Stimulated activated CD4-positive, alpha-beta T cell treated with anti-CD3 and anti-CD28 coated beads, Interleukin-2, amount 100 ng/mL, for 48 hours (primary cell): ENCODE measurements at regions not wholly inside any gene's neighbourhood (a gene's known extent, or its start where the extent isn't known, plus 50 kb on each side); places are given as distances from the start of the nearest gene placed in this dataset.
"Not testable (repeated sequence)": the region's sequence is repeated elsewhere in the genome, so short reads cannot be mapped to it uniquely, and the experiment has no call there.

ENCODE experiments used
- DNase-seq, 2 donors: peaks; one replicate each; pipeline ENCODE4 v3.0.0-alpha.2; 2020

DNA sequence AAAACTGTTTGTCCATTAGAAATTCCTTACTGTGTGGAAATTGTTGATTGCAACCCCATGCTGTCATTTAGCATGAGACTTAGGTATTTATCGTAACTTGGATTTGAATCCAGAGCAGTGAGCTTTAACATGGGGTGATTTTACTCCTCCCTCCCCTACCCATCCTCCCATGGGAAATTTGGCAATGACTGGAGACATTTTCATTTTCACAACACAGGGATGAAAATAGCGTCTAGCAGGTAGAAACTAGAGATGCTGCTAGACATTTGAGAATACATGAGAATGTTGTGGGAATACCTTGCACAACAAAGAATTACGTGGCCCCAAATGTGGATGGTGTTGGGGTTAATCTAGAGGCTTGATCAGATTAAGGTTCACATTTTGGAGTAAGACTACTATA lies 191.3 kb upstream of the MPDZ start:
- no peak for DNase-seq

DNA sequence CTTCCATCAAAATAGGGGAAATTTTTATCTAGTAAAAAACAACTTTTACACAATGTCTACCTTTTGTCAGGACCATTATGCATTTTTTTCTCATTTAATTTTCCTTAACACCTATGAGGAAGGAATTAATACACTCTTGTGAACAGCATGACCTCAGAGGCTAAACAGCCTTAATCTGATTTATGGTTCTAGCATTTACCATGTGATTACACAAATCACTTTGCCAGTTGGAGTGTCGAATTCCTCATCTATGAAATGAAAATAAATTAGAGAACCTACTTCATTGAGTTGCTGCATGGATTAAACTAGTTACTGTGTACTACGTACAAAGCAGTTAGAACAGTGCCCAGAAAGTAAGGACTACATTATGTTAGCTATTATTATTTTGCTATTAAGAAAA lies 187.7 kb upstream of the MPDZ start:
- no peak for DNase-seq

- DNase-seq, result no peak
These were observed 182.0 kb upstream of the MPDZ start for GRCh38 chr9:13461414-13461991.

DNA sequence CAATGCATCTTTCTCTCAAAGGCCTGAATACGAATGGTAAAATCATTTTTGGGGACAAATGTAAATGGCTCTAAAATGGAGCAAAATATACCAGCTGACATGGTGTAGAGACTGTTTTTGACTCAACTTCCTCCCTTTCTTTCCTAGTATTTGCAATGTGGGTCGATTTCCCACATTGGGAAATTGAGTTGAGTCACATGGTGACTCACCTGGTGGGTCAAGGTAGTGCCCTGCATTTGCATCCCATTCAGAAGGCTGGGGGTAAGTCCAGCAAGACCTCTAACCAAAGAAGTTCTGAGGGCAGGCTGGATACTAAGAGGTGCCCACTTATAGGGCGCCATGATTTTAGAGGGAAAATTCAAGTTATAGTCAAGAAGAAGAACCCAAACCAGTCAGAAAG lies 179.6 kb upstream of the MPDZ start:
- DNase-seq, result no peak

- no peak for DNase-seq
These were observed 178.3 kb upstream of the MPDZ start for GRCh38 chr9:13457795-13458194.

GRCh38 chr9:13450723-13451122 lies 171.2 kb upstream of the MPDZ start:
- DNase-seq, result no peak

DNA sequence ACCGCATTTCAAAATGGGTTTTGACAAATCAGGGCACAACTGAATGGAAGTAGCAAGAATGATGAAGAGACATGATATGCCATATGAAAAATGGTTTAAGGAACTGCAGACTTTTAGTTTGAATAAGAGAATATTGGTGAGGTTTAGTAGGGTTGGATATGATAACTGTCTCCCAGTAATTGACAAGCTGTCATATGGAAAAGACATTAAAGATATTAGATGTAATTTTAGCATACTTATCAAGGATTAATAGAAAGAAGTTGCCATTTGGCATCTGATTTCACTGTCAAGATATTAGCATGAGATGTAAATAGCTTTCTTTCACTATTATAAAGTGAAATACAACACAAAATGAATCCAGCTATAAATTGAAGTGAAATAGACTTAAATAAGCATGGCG lies 169.0 kb upstream of the MPDZ start:
- no peak for DNase-seq

DNA sequence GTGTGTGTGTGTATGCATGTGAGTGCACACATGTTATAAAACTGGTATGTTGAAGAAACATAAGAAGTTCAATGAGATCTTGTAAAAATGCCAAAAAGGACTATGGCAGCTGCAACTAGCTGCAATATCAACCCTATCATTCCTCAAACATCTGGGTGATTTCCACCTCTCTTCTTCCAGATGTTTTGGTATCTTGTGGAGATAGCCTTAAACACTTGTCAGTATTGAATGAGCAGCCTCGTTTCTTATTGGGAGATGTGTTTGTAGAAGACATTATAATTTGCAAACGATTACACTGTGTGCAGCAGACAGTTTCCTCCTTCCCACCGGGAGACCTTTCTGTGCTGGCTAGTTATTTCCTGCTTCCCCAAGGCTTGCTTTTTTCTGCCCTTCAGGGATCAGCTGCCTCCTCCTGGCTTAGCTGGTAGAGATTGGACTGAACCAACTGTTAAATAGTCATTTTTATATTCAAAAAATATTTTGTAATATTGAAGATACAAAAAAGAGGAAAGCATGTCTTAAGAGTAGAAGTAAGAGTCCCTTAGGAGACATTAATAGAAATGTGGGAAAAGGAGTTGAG lies 168.4 kb upstream of the MPDZ start:
- DNase-seq, result no peak

DNA sequence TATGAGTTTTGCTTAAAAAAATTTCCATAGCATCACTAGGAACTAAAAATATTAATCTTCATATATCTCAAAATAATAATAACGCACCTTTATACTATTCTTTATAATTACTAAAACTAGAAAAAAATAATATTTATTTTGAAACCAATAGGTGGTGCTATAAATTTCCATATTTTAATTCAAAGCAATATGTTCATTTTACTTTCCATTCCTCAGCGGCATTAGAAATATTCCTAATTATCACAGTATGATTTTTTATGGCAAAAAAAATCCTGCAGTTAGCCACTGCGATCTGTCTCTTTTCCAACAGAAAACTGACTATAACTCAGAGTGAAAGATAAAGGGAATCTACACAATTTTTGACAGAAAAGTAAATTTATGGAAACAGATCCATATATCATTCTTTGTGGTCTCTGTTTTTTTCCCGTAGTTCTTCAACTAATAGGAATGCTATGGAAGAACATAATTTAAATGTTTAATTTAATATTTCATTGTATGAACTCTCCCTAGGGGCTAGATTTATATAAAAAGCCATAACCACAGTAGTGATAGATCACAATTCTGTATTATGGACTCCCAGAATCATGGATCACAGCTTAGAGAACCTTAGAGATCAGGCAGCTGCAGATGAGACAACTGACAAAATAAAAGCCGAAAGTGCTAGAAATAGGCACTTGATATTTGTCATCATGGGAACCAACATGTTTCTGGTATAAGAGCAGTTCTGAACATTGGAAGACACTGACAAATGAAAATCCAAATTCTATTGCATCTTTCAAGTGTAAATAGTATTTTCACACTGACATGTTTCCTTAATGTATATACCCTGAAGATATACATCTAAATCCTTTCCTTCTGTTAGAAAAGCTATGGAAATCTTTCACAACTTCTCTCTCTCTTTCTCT lies 167.7 kb upstream of the MPDZ start:
- DNase-seq, result no peak

GRCh38 chr9:13446286-13446937 lies 166.9 kb upstream of the MPDZ start:
- no peak for DNase-seq

GRCh38 chr9:13445103-13445500 lies 165.6 kb upstream of the MPDZ start:
- DNase-seq, result no peak

DNA sequence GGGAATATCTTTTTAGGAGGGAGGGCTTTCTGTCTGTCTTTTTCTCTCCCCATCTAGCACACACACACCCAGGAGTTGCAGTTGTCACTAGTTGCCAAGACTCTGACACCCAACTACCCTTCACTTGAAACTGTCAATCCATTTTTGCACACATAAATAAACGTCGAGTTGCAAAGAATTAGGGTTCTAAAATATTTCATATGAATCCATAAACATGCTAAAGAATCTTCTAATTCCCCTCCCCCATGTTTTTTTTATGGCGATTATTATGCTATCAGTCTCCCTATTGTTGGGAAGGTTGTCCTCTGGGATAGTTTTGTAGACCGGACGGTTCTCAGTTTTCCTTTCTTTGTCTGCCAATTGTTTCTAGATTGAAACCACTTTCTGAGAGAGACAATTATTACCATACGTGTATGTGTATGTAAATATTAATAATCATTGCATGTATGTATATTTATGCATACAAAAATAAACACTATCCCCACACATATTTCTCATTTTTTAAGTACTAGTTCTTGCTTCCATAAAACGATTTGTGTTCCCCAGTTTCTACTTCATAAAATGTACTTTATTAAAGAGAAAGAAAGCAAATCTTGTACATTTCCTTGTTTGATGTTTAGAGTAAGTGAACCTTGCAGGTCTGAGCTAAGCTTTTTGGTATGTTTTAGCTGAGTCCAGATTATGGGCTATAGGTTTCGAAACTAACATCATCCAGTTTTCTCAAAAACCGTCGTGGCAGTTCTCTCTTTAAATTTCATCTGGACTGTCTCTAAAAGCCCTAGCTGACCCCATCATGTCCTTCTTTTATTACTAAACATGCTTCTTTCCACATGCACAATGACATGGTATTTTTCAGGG lies 165.0 kb upstream of the MPDZ start:
- no peak for DNase-seq

GRCh38 chr9:13443346-13444244 lies 164.1 kb upstream of the MPDZ start:
- no peak for DNase-seq

GRCh38 chr9:13439685-13440476 lies 160.4 kb upstream of the MPDZ start:
- no peak for DNase-seq

DNA sequence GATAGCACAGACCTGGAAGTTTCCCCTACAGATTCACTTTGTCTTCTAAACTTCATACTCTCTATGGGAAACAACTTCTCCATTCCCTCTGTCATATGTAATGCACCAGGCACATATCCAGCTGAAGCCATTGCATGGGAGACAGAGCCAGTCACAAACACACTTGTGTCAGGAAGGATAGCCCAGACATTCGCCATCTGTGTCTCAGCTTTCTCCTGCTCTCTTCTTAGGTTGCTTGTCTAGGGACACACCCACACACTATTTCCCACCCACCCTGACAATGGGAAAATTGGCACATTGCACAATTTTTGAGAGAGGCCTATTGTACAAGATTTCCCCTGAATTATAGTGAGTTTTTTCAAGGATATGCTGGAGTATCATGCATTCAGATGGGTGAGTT lies 158.4 kb upstream of the MPDZ start:
- DNase-seq, result no peak

DNA sequence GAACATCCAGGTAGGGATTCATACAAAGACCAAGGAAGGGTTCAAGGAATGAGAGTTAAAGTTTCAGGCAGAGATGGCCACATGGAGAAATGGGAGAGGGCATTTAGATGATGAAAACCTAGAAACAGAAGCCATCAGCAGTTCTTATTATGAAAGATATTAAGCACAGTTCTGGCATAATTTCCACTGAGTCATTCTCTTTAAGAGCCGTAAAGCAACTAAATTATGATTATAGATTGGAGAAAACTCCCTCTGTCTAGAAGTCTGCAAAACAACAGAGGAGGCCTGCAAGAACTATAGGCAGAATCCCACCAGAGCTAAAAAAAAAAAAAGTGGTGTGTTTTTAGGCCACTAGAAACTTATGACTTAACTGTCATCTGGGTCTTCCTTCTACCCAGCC lies 157.1 kb upstream of the MPDZ start:
- DNase-seq, result no peak

- DNase-seq, result not testable (repeated sequence)
These were observed 154.0 kb upstream of the MPDZ start for GRCh38 chr9:13433453-13433852.

DNA sequence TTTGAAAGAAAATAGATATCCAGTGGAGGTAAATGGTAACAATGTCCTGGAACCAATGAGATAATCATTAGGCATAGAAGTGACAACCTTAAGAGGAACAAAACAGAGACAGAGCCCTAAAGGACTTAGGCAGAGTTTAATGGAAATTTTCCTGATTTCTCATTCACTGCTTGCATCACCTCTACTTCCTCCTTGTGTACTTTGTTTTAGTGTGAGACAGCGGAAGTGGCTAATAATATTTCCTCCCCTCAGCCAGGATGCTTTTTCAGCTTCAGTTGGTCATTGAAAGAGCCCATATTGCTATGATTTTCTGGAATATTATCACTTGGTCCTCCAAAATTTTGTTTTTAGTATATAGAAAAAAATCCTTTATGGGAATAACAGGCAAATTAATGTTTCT lies 153.4 kb upstream of the MPDZ start:
- DNase-seq, result no peak

GRCh38 chr9:13431692-13432091 lies 152.2 kb upstream of the MPDZ start:
- no peak for DNase-seq

DNA sequence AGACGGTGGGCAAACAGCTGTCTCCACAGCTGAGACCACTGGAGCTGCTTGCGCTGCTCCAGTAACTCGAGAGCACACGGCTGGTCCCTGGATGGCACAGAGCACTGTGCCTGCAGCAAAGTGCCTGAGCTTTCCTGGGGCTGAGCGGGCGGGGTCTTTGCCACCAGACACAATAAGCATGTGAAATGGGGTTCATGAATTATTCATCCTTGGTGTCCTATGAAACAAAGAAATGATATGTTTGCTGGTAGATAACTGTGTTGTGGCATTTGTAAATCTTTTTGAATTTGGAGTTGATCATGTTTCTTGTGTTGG lies 151.7 kb upstream of the MPDZ start:
- DNase-seq, result no peak
